Stimulated activated CD4-positive, alpha-beta T cell treated with anti-CD3 and anti-CD28 coated beads, Interleukin-15, amount 100 ng/mL, for 24 hours (primary cell): ENCODE measurements at regions not wholly inside any gene's neighbourhood (a gene's known extent, or its start where the extent isn't known, plus 50 kb on each side); places are given as distances from the start of the nearest gene placed in this dataset.
A peak's percentile ranks its signal among the peaks of the same experiment; 100 is the strongest.

ENCODE experiments used
- DNase-seq: peaks from one replicate; pipeline ENCODE4 v3.0.0-alpha.2; 2020

- no peak for DNase-seq
These were observed 88.8 kb upstream of the PLEKHG7 start for GRCh38 chr12:92614001-92614400.

DNA sequence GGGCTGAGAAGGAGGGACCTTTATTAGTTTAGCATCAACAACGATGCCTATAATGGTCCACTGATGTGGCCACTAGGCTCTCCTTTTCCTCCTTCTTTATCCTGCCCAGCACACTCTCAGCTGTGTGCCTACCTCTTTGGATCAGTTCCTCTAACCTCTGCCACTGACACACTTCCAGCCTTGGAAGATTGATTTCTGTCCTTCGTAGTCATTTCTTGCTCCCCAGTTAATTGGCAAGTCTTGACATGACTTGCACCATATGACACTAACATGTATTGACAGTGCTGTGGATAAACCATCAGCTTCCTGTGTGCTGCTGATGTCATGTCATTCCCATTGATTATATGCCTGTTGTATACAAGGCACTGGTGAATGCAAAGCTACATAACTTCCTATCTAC lies 90.2 kb upstream of the PLEKHG7 start:
- DNase-seq, result no peak

DNA sequence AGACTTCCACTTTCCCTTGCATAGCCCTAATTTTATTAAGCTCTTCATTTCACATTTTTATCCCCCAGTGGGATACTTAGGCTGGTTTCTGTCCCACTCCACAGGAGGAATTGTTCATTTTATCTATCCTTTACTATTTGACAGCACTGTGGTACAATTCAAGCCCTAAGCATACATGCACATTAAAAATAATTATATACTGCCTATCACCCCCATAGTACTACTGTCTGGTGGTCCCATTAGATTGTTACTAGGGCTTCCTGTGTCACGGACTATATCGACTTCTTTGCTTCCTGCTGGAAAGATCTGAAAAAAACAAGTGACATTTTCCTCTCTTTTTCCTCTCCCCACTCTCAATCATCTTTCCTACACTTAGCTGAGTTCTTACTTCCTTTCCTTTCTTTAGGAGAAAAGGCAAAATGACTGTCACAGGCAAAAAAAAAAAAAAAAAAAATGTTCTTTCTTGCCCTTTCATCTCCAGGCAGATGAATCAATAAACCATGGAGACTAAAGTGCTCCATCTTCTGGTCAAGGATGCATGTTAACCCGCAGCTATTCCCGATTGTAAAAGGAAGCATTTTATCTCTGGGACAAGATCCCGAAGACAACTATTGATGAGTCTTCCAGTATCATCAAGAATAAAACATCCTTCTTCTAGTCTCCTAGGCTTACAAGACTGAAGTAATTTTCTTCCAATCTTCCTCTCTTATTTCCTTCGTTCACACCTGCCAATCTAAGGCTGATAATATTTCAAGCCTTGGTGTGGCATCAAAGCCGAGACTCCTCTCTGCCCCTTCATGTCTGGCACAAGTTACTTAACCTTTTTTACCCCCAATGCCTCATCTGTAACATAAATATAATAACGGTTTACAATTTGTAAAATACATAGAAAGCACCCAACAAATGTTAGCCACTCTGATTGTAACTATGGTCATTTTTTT lies 94.4 kb upstream of the PLEKHG7 start:
- DNase-seq, result no peak

GRCh38 chr12:92606956-92607355 lies 95.8 kb upstream of the PLEKHG7 start:
- DNase-seq, result no peak

GRCh38 chr12:92605621-92606170 lies 97.1 kb upstream of the PLEKHG7 start:
- no peak for DNase-seq

- DNase-seq, result no peak
These were observed 98.0 kb upstream of the PLEKHG7 start for GRCh38 chr12:92604786-92605185.

GRCh38 chr12:92603741-92604432 lies 98.9 kb upstream of the PLEKHG7 start:
- peak; percentile 18 for DNase-seq

GRCh38 chr12:92602930-92603623 lies 99.7 kb upstream of the PLEKHG7 start:
- no peak for DNase-seq

GRCh38 chr12:92602476-92602875 lies 100.3 kb upstream of the PLEKHG7 start:
- no peak for DNase-seq

- DNase-seq, result no peak
These were observed 101.1 kb upstream of the PLEKHG7 start for GRCh38 chr12:92601680-92602079.

DNA sequence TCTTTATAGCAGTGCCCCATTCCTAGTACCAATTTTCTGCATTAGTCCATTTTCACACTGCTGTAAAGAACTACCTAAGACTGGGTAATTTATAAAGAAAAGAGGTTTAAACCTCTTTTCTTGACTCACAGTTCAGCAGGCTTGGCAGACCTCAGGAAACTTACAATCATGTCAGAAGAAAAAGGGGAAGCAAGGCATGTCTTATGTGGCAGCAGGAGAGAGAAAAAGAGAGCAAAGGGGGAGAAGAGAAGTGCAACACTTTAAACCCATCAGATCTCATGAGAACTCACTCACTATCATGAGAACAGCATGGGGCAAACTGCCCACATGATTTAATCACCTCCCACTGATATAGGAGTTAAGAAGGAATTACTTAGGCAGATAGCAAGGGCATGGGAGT lies 101.6 kb upstream of the PLEKHG7 start:
- DNase-seq, result no peak

GRCh38 chr12:92600052-92600451 lies 102.7 kb upstream of the PLEKHG7 start:
- no peak for DNase-seq

GRCh38 chr12:92597997-92598396 lies 104.8 kb upstream of the PLEKHG7 start:
- DNase-seq, result no peak

GRCh38 chr12:92597118-92597517 lies 105.7 kb upstream of the PLEKHG7 start:
- no peak for DNase-seq

GRCh38 chr12:92596383-92596782 lies 106.4 kb upstream of the PLEKHG7 start:
- DNase-seq, result no peak

DNA sequence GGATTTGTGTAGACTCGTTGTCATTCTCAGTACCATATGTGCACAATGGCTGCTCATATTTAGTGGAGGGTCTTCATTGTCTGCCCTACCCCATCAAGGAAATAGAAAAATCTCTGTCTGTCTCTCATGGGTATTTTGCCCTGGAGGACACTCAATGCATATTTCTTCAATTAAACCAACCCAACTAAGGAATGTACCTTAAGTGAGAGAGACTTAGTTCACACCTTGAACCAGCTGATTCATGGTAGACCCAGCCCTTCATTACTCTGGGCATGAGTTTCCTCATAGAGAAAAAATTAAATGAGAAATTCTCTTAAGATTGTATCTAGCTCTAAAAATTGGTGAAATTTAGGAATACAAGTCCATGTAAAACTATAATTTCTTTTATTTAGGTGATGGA lies 107.1 kb upstream of the PLEKHG7 start:
- no peak for DNase-seq

GRCh38 chr12:92593734-92594402 lies 108.9 kb upstream of the PLEKHG7 start:
- peak; percentile 79 for DNase-seq

DNA sequence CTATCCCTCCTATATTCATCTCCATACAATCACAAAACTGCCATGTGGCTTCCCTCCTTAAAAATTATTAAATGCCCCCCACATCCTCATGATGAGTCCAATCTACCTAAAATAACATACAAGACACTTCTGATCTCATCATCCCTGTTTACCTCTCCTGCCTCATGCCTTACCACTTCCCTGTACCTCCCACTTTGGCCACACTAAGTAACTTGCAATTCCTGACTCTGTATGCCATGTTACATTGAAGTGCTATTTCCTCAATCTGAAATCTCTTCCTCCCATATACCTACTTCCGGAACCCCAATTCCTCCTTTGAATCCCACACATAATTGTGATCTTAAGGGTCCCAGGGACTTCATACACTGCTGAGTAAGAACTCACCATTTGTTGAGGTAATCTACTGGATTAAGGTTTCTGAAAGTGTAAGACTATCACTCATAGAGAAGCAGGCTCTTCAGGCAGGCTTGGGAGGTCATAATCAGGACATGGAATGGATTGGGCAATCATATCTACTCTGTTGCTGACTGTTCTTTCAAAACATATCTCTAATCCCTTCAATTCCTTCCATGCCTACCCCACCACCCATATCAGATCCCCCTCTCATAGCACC lies 117.6 kb upstream of the PLEKHG7 start:
- no peak for DNase-seq

- no peak for DNase-seq
These were observed 118.9 kb upstream of the PLEKHG7 start for GRCh38 chr12:92583910-92584309.

- no peak for DNase-seq
These were observed 119.9 kb upstream of the PLEKHG7 start for GRCh38 chr12:92582893-92583292.

- DNase-seq, result no peak
These were observed 120.3 kb upstream of the PLEKHG7 start for GRCh38 chr12:92582475-92582874.

GRCh38 chr12:92581604-92582003 lies 121.2 kb upstream of the PLEKHG7 start:
- no peak for DNase-seq
